HTR-8/SVneo (cell line): ENCODE measurements at regions not wholly inside any gene's neighbourhood (a gene's known extent, or its start where the extent isn't known, plus 50 kb on each side); places are given as distances from the start of the nearest gene placed in this dataset.
"Not testable (repeated sequence)": the region's sequence is repeated elsewhere in the genome, so short reads cannot be mapped to it uniquely, and the experiment has no call there.

Source experiments
- DNase-seq: peaks from one replicate; pipeline ENCODE4 v3.0.0; 2011; ENCODE audit warnings: low spot score, mixed read lengths; ENCODE audit not compliant: insufficient read length
- FAIRE-seq: peaks from 2 replicates; lab custom pipeline; 2011; peaks lifted over from hg19 to GRCh38; lab: Jason Lieb, UNC

- no peak for DNase-seq
- no peak for FAIRE-seq
These were observed 427.7 kb downstream of the PRELID2 start for GRCh38 chr5:145407300-145408047.

- DNase-seq (no peak), FAIRE-seq (no peak)
These were observed 431.1 kb downstream of the PRELID2 start for GRCh38 chr5:145403992-145404391.

DNA sequence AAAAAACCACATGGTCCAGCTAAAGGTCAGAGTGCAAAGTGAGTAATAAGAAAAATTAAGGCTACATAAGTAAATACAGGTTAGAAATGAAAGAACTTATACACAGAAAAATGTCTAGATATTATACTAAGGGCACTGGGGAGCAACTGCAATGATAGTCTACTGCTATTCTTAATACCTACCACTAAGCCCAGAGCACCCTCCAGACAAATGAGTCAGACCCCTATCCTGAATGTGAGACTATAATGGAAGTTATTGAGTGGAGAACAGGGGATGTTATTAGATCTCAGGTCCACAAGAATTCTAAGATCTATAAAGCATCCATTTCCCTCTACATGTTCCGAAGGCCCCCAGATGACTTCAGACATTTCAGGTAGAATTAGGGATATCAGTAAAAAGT is 438.3 kb downstream of the PRELID2 start:
- DNase-seq (no peak), FAIRE-seq (no peak)

DNA sequence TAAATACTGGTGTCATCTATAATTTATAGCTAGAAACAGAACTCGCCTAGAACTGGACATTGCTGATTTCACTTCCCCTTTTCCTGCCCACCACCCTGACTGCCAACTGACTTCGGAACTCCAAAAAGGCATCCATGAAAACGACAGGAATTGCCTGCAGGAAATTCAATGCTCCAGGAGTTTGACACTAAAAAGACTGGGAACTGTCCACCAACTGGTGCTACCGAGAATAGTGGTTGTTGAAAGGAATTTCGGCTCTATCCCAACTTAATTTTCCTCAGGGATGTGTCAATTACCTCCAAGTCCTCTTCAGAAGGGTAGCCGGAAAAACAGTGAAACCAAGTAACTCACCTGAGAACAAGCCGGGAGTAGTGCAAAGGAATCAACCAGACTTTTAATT is 440.0 kb downstream of the PRELID2 start:
- not testable (repeated sequence) for DNase-seq, FAIRE-seq

DNA sequence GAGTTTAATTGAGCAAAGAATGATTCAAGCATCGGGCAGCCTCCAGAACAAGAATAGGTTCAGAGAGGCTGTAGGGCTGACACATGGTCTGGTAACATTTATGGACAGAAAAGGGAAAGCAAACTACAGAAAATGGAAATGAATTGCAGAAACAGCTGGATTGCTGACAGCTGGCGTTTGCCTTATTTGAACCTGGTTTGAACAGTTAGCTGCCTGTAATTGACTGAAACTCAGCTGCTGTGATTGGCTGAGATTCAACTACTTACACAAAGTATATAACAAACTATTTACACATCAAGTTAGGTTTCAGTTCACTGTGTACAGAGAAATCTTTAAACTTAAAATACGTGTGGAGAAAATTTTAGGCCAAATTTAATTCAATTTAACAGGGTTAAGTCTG is 441.7 kb downstream of the PRELID2 start:
- FAIRE-seq, result no peak
- no peak for DNase-seq

DNA sequence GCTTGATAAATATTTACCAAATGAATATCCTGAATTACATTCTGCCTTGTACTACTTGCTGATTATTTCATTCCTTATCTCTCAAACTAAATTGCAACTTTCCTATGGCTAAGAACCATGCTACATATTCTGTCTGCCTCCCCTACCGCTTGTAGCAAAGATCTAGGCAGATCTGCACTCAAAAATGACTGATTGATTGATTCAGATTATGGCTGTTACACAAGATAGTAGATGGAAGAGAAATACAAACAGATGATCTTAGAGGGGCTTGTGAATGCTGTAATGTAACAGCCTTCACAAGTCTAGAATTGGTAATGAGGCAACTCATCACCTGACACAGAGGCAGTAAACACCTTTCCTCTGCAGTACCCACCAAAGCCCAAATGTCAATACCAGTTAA is 446.1 kb downstream of the PRELID2 start:
- no peak for FAIRE-seq
- DNase-seq, result no peak

GRCh38 chr5:145385276-145385675 is 449.9 kb downstream of the PRELID2 start:
- FAIRE-seq (no peak), DNase-seq (no peak)

- DNase-seq (no peak), FAIRE-seq (no peak)
These were observed 456.9 kb downstream of the PRELID2 start for GRCh38 chr5:145378226-145378625.

- no peak for DNase-seq
- FAIRE-seq, result peak; percentile 4
These were observed 459.6 kb downstream of the PRELID2 start for GRCh38 chr5:145375521-145375920.

DNA sequence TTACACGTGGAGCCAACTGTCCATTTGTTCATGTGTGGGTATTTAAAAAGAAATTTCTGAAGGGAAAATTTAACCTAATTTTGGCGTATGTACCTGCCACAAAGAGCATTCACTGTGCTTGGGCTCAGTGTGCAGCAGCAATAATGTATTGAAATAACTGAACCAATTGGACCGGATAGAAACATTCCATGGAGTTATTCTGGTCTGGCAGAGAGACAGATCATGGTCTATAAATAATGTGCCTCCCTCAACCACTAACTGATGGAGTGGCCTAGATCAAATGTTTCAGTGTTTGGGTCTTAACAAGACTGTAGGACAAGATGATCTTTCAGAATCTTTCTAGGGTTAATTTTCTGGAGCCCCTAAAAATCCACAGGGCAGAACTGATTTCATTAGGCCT is 469.7 kb downstream of the PRELID2 start:
- FAIRE-seq (no peak), DNase-seq (no peak)

- FAIRE-seq, result peak; percentile 67
- DNase-seq, result peak; percentile 21
These were observed 472.9 kb downstream of the PRELID2 start for GRCh38 chr5:145362266-145362665.

DNA sequence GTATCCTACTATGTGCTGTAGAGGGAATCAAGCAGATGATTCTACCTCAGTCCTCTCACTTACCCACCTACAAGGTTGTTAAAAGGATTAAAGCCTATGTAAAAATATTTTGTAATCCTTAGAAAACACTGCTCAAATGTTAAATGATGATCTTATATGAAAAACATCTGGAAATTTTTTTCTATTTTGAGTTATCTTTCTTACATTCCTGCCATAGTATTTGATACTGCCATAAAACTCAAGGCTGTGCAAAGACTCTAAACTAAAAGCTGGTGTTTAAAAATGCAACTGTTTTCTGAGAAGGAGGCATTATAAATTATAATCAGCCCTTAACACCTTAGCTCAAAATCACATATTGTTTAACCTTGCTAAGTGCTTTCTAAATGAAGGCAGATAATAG is 474.2 kb downstream of the PRELID2 start:
- FAIRE-seq (no peak), DNase-seq (no peak)

DNA sequence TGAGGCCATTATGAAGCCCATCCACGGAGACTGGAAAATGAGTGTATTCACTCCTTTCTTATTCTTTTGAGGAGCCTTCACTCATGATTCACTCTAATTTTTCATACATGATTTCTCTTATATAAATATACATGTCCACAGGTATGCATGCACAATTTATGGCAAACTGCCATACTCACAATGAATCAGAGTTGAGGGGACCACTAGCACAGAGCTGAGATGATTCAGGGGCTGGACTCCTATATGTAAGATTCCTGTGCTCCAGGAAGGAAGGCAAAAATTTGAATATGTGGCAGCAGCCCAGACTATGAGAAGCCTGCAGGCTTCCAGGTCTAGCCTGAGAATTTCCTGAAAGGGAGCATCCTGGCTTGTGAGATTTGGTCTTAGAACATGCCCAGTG is 484.6 kb downstream of the PRELID2 start:
- FAIRE-seq (no peak), DNase-seq (no peak)

GRCh38 chr5:145347026-145347616 is 488.0 kb downstream of the PRELID2 start:
- FAIRE-seq (no peak), DNase-seq (peak; percentile 25)

GRCh38 chr5:145345511-145346287 is 489.4 kb downstream of the PRELID2 start:
- DNase-seq (no peak), FAIRE-seq (no peak)

DNA sequence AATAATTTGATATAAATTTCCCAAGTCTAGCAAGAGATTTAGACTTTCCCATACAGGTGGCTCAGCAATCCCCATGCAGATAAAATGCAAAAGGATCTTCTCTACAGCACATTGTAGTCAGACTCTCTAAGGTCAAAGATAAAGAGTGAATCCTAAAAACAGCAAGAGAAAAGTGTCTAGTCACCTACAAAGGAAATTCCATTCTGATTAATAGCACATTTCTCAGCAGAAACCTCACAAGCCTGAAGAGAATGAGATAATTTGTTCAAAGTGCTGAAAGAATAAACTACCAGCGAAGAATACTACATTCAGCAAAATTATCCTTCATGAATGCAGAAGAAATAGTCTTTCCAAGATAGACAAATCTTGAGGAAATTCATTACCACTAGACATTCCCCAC is 493.3 kb downstream of the PRELID2 start:
- FAIRE-seq, result no peak
- DNase-seq, result no peak

GRCh38 chr5:145340099-145340498 is 495.0 kb downstream of the PRELID2 start:
- FAIRE-seq (no peak), DNase-seq (no peak)

- DNase-seq (no peak), FAIRE-seq (no peak)
These were observed 510.2 kb downstream of the PRELID2 start for GRCh38 chr5:145324767-145325479.

- no peak for FAIRE-seq
These were observed 511.0 kb downstream of the PRELID2 start for GRCh38 chr5:145324101-145324500.

DNA sequence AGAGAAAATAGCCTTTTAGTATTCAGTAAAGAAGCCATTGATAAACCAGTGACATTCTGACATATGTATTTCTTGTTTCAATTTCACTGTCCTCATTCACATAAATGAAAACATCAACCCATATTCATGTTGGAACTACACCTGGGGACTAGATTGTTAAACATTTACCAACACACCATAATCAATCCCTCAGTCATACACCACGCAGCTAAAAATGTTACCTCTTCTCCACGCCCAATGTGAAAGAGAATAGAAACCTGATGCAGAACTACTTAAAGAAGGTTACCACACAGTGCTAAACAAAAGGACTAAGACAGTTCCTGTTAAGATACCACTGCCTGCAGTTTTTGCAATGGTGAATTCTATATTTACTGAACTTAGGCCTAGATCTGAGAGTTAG is 518.9 kb downstream of the PRELID2 start:
- no peak for DNase-seq
- no peak for FAIRE-seq

More at GRCh38 chr5:145324101-145324500, 511.0 kb downstream of the PRELID2 start:
- DNase-seq, result no peak
